ENCODE measurements at regions not wholly inside any gene's neighbourhood (a gene's known extent, or its start where the extent isn't known, plus 50 kb on each side); places are given as distances from the start of the nearest gene placed in this dataset.

DNA sequence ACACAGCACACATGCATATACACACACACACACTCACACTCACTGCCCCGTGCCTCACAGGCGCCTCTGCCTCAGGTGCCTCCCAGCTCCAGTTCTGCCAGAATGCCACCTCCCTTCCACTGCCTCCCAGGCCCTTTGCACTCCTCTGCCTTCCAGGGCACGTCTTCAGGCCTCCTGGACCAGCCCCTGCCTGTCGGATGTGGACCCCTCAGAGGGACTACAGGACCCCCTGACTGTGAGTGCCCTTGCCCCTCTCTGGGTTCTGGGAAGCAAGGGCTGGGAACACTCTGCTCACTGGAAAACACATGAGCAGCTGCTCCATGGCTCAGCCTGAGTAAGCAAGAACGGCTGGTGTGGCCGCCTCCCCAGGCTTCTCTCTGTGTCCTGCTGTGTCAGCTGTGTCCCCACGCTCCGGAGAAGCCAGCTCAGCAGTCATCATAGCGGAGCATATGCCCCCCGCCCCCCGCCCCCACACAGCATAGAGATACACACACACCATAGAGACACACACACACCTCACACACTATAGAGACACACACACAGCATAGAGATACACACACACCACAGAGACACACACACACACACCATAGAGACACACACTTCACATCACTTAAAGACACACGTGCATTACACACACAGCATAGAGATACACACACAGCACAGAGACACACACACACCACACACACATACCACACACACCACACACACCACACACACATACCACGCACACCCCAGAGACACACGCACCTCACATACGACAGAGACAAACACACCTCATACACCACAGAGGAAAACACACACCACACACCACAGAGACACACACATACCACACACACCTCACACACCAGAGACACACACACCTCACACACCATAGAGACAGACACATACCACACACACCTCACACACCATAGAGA, 271.3 kb downstream of the CYRIA start:
- TF ChIP-seq, protein P1, sequence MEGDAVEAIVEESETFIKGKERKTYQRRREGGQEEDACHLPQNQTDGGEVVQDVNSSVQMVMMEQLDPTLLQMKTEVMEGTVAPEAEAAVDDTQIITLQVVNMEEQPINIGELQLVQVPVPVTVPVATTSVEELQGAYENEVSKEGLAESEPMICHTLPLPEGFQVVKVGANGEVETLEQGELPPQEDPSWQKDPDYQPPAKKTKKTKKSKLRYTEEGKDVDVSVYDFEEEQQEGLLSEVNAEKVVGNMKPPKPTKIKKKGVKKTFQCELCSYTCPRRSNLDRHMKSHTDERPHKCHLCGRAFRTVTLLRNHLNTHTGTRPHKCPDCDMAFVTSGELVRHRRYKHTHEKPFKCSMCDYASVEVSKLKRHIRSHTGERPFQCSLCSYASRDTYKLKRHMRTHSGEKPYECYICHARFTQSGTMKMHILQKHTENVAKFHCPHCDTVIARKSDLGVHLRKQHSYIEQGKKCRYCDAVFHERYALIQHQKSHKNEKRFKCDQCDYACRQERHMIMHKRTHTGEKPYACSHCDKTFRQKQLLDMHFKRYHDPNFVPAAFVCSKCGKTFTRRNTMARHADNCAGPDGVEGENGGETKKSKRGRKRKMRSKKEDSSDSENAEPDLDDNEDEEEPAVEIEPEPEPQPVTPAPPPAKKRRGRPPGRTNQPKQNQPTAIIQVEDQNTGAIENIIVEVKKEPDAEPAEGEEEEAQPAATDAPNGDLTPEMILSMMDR (IDR thresholded peaks at IDR 0.05; ENCODE audit: insufficient read depth, low read length, severe bottlenecking): no peak
- Histone ChIP-seq H3K27me3 (ENCODE audit: control insufficient read depth, insufficient read depth, low read length) (no peaks in the 10 kb centered on the region), H3K4me3 (ENCODE audit: low read depth, low read length) (no peak overlapping the region), H3K36me3 (ENCODE audit: control insufficient read depth, insufficient read depth, low read length) (no peaks in the 10 kb centered on the region)
- FAIRE-seq (no peak), DNase-seq (ENCODE audit: low read depth) (no peak)

DNA sequence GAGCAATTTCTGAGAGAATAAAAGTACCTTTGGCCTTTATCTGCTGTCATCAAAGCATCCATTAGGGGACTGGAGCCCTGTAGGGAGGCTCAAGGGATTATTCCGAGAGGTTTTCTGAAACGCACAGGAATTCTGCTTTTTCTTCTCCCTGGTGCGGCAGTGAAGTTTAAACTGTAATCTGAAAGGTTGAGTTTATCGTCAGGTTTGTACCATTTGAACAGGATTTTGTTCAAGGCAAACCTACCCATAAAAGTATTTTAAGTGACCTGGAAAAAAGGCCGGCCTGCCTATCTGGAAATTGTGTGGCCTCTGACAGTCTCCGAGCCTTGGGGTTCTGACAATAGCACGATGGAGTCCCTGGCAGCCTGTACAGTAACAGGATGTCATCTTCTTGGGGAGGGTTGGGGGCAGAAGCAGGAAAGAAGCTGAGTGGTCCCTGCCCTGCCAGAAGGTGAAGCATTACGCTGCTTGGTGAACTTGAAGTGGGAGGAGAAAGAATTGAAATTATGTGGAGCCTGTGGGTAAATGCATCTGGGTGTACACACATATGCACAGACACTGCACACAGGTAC, 272.0 kb downstream of the CYRIA start:
- no peaks in the 10 kb centered on the region for H3K27me3 ChIP-seq (ENCODE audit: control insufficient read depth, insufficient read depth, low read length)
- DNase-seq (ENCODE audit: low read depth) (no peak), FAIRE-seq (no peak)
- H3K36me3 ChIP-seq (ENCODE audit: control insufficient read depth, insufficient read depth, low read length): no peaks in the 10 kb centered on the region
- TF ChIP-seq, protein P1 (IDR thresholded peaks at IDR 0.05; ENCODE audit: insufficient read depth, low read length, severe bottlenecking): no peak
- H3K4me3 ChIP-seq (ENCODE audit: low read depth, low read length): no peak overlapping the region

DNA sequence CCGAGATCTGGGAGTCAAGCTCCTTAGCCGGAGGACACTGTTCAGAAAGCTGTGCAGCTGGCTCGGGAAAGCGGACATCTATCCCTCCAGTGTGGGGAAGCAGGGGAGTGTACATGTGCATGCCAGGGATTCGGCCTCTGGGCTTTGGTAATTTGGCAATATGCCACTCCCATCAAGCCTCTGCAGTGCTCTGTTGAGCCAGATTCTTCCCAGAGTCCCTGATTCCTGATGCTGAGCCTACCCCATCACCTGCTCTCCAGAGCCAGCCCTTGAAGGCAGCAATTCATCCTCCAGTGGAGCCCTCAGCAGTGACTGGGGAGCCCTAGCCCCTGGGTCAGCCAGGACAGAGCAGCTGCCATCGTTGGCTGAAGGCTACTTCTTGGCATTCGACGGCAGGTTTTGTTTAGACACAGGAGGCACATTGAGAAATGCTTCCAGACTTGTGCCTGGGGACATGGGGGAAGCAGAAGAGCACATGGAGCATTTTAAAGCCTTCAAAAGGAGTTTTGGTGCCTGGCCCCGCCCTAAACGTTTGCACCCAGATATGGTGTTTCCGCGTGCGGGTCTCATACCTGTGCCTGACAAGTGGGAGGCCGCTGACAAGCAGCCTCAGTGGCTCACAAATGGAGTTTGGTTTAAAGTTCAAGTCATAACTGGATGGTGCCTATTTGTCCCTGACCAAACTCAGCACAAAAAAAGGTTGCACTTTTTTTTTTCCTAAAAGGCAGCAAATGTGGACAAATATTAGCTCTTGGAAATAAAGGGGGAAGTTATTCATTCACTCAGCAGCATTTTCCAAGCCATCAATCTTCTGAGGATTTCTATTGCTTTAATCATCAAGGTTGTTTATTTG, 272.8 kb downstream of the CYRIA start:
- no peak overlapping the region for H3K4me3 ChIP-seq (ENCODE audit: low read depth, low read length)
- FAIRE-seq: no peak
- TF ChIP-seq, protein P1 (IDR thresholded peaks at IDR 0.05; ENCODE audit: insufficient read depth, low read length, severe bottlenecking): no peak

DNA sequence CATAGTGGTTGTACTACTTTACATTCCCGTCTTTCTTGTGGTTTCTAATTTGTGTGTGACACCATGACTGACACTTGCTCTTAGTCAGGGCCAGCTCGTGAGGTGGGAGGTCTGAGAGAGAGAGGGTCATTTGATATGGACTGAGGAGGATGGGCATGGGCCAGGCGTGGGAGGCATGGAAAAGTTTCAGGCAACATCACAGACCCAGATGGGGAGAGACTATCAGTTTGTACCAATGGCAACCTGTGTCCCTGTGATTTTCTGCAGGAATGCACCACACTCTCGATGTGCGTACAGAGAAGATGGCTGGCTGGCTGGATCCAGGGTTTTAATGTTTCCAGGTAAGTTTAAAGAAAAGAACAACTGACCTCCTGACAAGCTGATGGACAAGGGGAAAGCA, 273.6 kb downstream of the CYRIA start:
- TF ChIP-seq, protein P1 (IDR thresholded peaks at IDR 0.05; ENCODE audit: insufficient read depth, low read length, severe bottlenecking): no peak
- Histone ChIP-seq H3K27me3 (ENCODE audit: control insufficient read depth, insufficient read depth, low read length) (no peaks in the 10 kb centered on the region), H3K4me3 (ENCODE audit: low read depth, low read length) (no peak overlapping the region), H3K36me3 (ENCODE audit: control insufficient read depth, insufficient read depth, low read length) (no peaks in the 10 kb centered on the region)
- no peak for DNase-seq (ENCODE audit: low read depth)
- no peak for FAIRE-seq

More for the DNA sequence above, 272.8 kb downstream of the CYRIA start:
- Histone ChIP-seq H3K27me3 (ENCODE audit: control insufficient read depth, insufficient read depth, low read length) (no peaks in the 10 kb centered on the region), H3K36me3 (ENCODE audit: control insufficient read depth, insufficient read depth, low read length) (no peaks in the 10 kb centered on the region)
- DNase-seq (ENCODE audit: low read depth): no peak

DNA sequence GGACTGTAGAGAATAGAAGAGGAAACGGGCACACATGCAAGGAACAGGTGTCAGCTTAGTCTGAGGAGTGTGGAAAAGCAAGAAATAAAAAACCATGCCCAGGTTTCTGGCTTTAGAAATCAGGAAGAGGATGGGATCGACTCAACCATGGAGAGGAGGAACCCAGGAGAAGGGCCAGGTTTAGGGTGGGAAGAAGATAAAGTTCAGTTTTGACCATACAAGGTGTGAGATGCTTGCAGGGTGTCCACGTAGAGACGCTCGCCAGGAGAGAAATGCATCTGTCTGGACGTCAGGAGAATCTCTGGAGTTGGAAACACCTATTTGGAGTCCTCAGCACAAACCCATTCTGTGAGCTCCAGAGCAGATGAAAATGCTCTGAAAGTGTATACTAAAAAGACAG, 275.1 kb downstream of the CYRIA start:
- no peak overlapping the region for H3K4me3 ChIP-seq (ENCODE audit: low read depth, low read length)
- DNase-seq (ENCODE audit: low read depth) (no peak), FAIRE-seq (no peak)
- TF ChIP-seq, protein P1 (IDR thresholded peaks at IDR 0.05; ENCODE audit: insufficient read depth, low read length, severe bottlenecking): no peak
- H3K36me3 ChIP-seq (ENCODE audit: control insufficient read depth, insufficient read depth, low read length): no peaks in the 10 kb centered on the region
- H3K27me3 ChIP-seq (ENCODE audit: control insufficient read depth, insufficient read depth, low read length): no peaks in the 10 kb centered on the region
